ENCODE measurements at regions not wholly inside any gene's neighbourhood (a gene's known extent, or its start where the extent isn't known, plus 50 kb on each side); places are given as distances from the start of the nearest gene placed in this dataset.
"Not testable (repeated sequence)": the region's sequence is repeated elsewhere in the genome, so short reads cannot be mapped to it uniquely, and the experiment has no call there.

- H3K36me3 Mint-ChIP-seq (ENCODE audit: insufficient read depth in 1 of 3, low read depth in 3 of 3) = peaks cover 0 to 11% (median 1%) of the 10 kb centered on the region in 3 experiments; a peak in 3 of 7 replicates
- not testable (repeated sequence) for DNase-seq; H3K27ac Mint-ChIP-seq; H2AFZ ChIP-seq (ENCODE audit: low read length); H3K4me3 Mint-ChIP-seq; H4K20me1 ChIP-seq (ENCODE audit: control insufficient read depth, insufficient read depth, insufficient read length); H4K5ac ChIP-seq (ENCODE audit: insufficient read length, low read depth, low read length); H2BK20ac ChIP-seq (ENCODE audit: low read depth, low read length, poor library complexity, severe bottlenecking); H3K18ac ChIP-seq (ENCODE audit: insufficient read length, low read depth, low read length); H3K9ac ChIP-seq (ENCODE audit: extremely low read depth, insufficient read length, low read length); H3K4me2 ChIP-seq (ENCODE audit: insufficient read depth, insufficient read length, low read length); H2AK5ac ChIP-seq (ENCODE audit: insufficient read length, low read length); H3K9me3 ChIP-seq (ENCODE audit: control insufficient read depth, low read depth, low read length); H3K4me1 Mint-ChIP-seq; H4K8ac ChIP-seq (replicated peaks; ENCODE audit: insufficient read length, low read depth, low read length); H4K91ac ChIP-seq (ENCODE audit: insufficient read length, low read depth, low read length); H3K4me1 ChIP-seq (ENCODE audit: insufficient read depth, low read length); H3K27ac ChIP-seq (ENCODE audit: insufficient read length, low read depth, low read length); H3T11ph ChIP-seq (ENCODE audit: low read length); H2BK120ac ChIP-seq (ENCODE audit: low read depth, low read length, poor library complexity, severe bottlenecking); H3K27me3 ChIP-seq (ENCODE audit: insufficient read depth, low read length); H3K56ac ChIP-seq (ENCODE audit: insufficient read length, low read depth, low read length); H2BK5ac ChIP-seq (ENCODE audit: insufficient read length, low read length); H3K23me2 ChIP-seq (ENCODE audit: insufficient read length, low read depth, low read length, poor library complexity, severe bottlenecking); H3K4ac ChIP-seq (ENCODE audit: low read depth, low read length); H3K79me2 ChIP-seq (ENCODE audit: insufficient read depth, low read length); H3K27me3 Mint-ChIP-seq (ENCODE audit: low read depth); H2BK12ac ChIP-seq (ENCODE audit: insufficient read length, low read depth, low read length); H2BK15ac ChIP-seq (ENCODE audit: low read depth, low read length); H3K79me1 ChIP-seq (ENCODE audit: insufficient read depth, low read depth, low read length, poor library complexity, severe bottlenecking); H3K14ac ChIP-seq (ENCODE audit: insufficient read depth, low read length); H3K23ac ChIP-seq (ENCODE audit: insufficient read length, low read depth, low read length)
- WGBS (ENCODE audit: extremely low coverage, insufficient read length, low lambda C conversion rate) = no CpG with 5 or more reads among the region's 3 CpGs
- H3K9me3 Mint-ChIP-seq = peaks cover 59 to 61% of the 10 kb centered on the region in 2 experiments
These were observed 240.9 kb downstream of the LIPI start for GRCh38 chr21:13969853-13970252.

- not testable (repeated sequence) for H3K4me3 Mint-ChIP-seq; H2BK15ac ChIP-seq (ENCODE audit: low read depth, low read length); H3K9me3 ChIP-seq (ENCODE audit: control insufficient read depth, low read depth, low read length); H2BK5ac ChIP-seq (ENCODE audit: insufficient read length, low read length); H4K5ac ChIP-seq (ENCODE audit: insufficient read length, low read depth, low read length); H2BK120ac ChIP-seq (ENCODE audit: low read depth, low read length, poor library complexity, severe bottlenecking); H2AFZ ChIP-seq (ENCODE audit: low read length); H3K23me2 ChIP-seq (ENCODE audit: insufficient read length, low read depth, low read length, poor library complexity, severe bottlenecking); H3K18ac ChIP-seq (ENCODE audit: insufficient read length, low read depth, low read length); H2AK5ac ChIP-seq (ENCODE audit: insufficient read length, low read length); H3K27ac Mint-ChIP-seq; H3K27me3 Mint-ChIP-seq (ENCODE audit: low read depth); H4K8ac ChIP-seq (replicated peaks; ENCODE audit: insufficient read length, low read depth, low read length); H2BK20ac ChIP-seq (ENCODE audit: low read depth, low read length, poor library complexity, severe bottlenecking); DNase-seq; H3K79me2 ChIP-seq (ENCODE audit: insufficient read depth, low read length); H3K4me1 ChIP-seq (ENCODE audit: insufficient read depth, low read length); H4K91ac ChIP-seq (ENCODE audit: insufficient read length, low read depth, low read length); H2BK12ac ChIP-seq (ENCODE audit: insufficient read length, low read depth, low read length); H4K20me1 ChIP-seq (ENCODE audit: control insufficient read depth, insufficient read depth, insufficient read length); H3K23ac ChIP-seq (ENCODE audit: insufficient read length, low read depth, low read length); H3K9ac ChIP-seq (ENCODE audit: extremely low read depth, insufficient read length, low read length); H3K27me3 ChIP-seq (ENCODE audit: insufficient read depth, low read length); H3K56ac ChIP-seq (ENCODE audit: insufficient read length, low read depth, low read length); H3K79me1 ChIP-seq (ENCODE audit: insufficient read depth, low read depth, low read length, poor library complexity, severe bottlenecking); H3K4me1 Mint-ChIP-seq; H3K27ac ChIP-seq (ENCODE audit: insufficient read length, low read depth, low read length); H3K14ac ChIP-seq (ENCODE audit: insufficient read depth, low read length); H3K4me2 ChIP-seq (ENCODE audit: insufficient read depth, insufficient read length, low read length); H3T11ph ChIP-seq (ENCODE audit: low read length); H3K36me3 Mint-ChIP-seq (ENCODE audit: insufficient read depth in 1 of 3, low read depth in 3 of 3); H3K4ac ChIP-seq (ENCODE audit: low read depth, low read length)
- H3K9me3 Mint-ChIP-seq = peaks cover 57 to 58% of the 10 kb centered on the region in 2 experiments
- WGBS (ENCODE audit: extremely low coverage, insufficient read length, low lambda C conversion rate) = no CpG with 5 or more reads among the region's 2 CpGs
These were observed 241.8 kb downstream of the LIPI start for GRCh38 chr21:13969002-13969401.

All from H9 (cell line).